ENCODE measurements at regions not wholly inside any gene's neighbourhood (a gene's known extent, or its start where the extent isn't known, plus 50 kb on each side); places are given as distances from the start of the nearest gene placed in this dataset.

DNA sequence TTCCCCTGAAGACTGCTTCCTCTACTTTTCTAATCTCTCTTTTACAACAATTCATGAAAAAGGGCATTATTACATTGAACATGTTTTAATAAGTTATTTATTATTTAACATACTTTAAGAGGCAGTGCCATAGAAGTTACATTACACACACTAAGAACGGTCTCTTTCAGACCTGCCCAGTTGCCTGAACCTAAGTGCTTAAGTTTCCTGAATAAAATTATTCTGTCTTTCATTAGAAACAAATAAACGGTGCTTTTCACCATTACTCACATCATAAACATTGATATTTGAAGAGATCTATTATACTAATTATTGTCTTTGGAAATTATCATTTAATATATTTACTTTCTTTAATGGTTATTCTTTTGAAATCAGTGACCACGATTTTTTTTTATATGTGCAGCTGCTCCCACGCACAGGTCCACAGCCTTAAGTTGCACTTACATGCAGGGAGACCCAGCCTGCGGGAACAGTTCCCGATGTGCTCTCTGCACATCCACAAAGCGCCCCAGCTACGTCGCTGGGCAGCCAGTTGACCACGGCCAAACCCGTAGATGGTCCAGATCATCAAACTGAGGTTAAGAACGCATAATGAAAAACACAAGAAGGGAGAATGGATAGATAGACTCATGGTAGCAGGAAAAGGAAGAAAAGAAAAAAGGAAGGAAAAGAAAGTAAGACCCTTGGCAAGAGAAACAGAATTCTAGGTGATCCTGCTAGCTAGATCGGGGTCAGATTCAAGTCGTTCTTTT is 437.0 kb upstream of the MGMT start:
- TF ChIP-seq, protein P1, sequence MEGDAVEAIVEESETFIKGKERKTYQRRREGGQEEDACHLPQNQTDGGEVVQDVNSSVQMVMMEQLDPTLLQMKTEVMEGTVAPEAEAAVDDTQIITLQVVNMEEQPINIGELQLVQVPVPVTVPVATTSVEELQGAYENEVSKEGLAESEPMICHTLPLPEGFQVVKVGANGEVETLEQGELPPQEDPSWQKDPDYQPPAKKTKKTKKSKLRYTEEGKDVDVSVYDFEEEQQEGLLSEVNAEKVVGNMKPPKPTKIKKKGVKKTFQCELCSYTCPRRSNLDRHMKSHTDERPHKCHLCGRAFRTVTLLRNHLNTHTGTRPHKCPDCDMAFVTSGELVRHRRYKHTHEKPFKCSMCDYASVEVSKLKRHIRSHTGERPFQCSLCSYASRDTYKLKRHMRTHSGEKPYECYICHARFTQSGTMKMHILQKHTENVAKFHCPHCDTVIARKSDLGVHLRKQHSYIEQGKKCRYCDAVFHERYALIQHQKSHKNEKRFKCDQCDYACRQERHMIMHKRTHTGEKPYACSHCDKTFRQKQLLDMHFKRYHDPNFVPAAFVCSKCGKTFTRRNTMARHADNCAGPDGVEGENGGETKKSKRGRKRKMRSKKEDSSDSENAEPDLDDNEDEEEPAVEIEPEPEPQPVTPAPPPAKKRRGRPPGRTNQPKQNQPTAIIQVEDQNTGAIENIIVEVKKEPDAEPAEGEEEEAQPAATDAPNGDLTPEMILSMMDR (conservative IDR thresholded peaks at IDR 0.05; ENCODE audit: low read depth, low read length) = no peak
- no peak for TF ChIP-seq EZH2 (IDR thresholded peaks at IDR 0.05; ENCODE audit: low read length, unreplicated experiment)

Measured in PC-3 (cell line).